ENCODE measurements at regions not wholly inside any gene's neighbourhood (a gene's known extent, or its start where the extent isn't known, plus 50 kb on each side); places are given as distances from the start of the nearest gene placed in this dataset.

DNA sequence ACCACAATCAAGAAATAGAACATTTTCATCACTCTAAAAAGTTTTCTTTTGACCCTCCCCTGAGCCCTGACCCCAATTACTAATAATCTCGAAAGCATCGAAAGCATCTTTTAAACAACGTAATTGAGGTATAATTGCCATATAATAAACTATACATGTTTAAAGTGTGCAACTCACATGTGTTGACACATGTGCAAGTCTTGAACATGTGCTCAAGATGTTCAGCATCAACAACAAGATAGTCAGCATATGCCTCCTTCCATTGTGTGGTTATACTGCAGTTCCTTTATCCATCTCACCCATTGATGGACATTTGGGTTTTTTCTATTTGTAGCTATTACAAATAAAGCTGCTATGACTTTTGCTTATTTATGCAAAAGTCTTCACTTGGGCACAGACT lies 90.7 kb downstream of the RIPK4 start:
- Histone ChIP-seq H2BK5ac (ENCODE audit: low read depth, low read length) (no peak overlapping the region), H2BK12ac (ENCODE audit: low read depth, low read length) (no peak overlapping the region), H2BK15ac (ENCODE audit: low read length) (no peak overlapping the region), H3K4me2 (ENCODE audit: insufficient read depth in 1 of 2, low read depth in 2 of 2, low read length in 2 of 2) (no peak overlapping the region), H3K27ac (ENCODE audit: low read depth, low read length) (no peak overlapping the region), H3K18ac (ENCODE audit: extremely low read depth, low read length) (no peak overlapping the region), H3K9ac (replicated peaks in 1 of 4; ENCODE audit: extremely low read depth in 1 of 4, low read depth in 3 of 4, low read length in 3 of 4) (no peak overlapping the region), H3K23ac (ENCODE audit: insufficient read length) (no peak overlapping the region), H3K79me1 (ENCODE audit: low read depth, low read length) (no peaks in the 10 kb centered on the region), H3K27me3 (replicated peaks in 1 of 4; ENCODE audit: control insufficient read depth in 3 of 4, extremely low read depth in 1 of 4, insufficient read depth in 3 of 4, low read length in 3 of 4) (no peaks in the 10 kb centered on the region; a peak in 2 of 7 replicates), H4K20me1 (replicated peaks in 1 of 2; ENCODE audit: control insufficient read depth in 1 of 2, insufficient read depth in 2 of 2, low read length in 2 of 2) (peaks cover 0 to 3% of the 10 kb centered on the region in 2 experiments), H3K9me3 (ENCODE audit: insufficient read depth in 2 of 2, low read depth in 1 of 2, low read length in 1 of 2) (no peaks in the 10 kb centered on the region), H3K23me2 (ENCODE audit: low read depth, low read length) (peaks cover 4% of the 10 kb centered on the region; the same call in 1 of the 2 replicates), H3K4me3 (ENCODE audit: extremely low read depth in 1 of 4, insufficient read depth in 2 of 4, low read depth in 3 of 4, low read length in 4 of 4) (no peak overlapping the region), H4K8ac (ENCODE audit: extremely low read depth, insufficient read depth, low read length) (no peak overlapping the region), H2AFZ (ENCODE audit: low read length) (no peak overlapping the region), H4K91ac (replicated peaks; ENCODE audit: insufficient read length, low read length) (no peak overlapping the region), H3K4me1 (replicated peaks in 1 of 4; ENCODE audit: control insufficient read depth in 3 of 4, insufficient read depth in 4 of 4, low read length in 3 of 4) (peaks cover 8 to 17% (median 12%) of the 10 kb centered on the region in 4 experiments), H2AK5ac (ENCODE audit: low read depth, low read length) (no peak overlapping the region), H4K5ac (ENCODE audit: insufficient read length, low read depth, low read length) (no peak overlapping the region), H3K4ac (replicated peaks; ENCODE audit: insufficient read length, low read depth, low read length) (no peak overlapping the region), H3K36me3 (ENCODE audit: control insufficient read depth in 2 of 4, insufficient read depth in 4 of 4, low read length in 3 of 4) (no peaks in the 10 kb centered on the region), H2BK20ac (ENCODE audit: low read length) (no peak overlapping the region), H3K14ac (ENCODE audit: insufficient read length) (no peak overlapping the region), H3K56ac (replicated peaks; ENCODE audit: insufficient read length, low read depth, low read length) (no peak overlapping the region), H2BK120ac (replicated peaks; ENCODE audit: low read depth, low read length) (no peak overlapping the region), H3K79me2 (ENCODE audit: control insufficient read depth in 1 of 2, insufficient read depth in 2 of 2, low read length in 2 of 2) (no peaks in the 10 kb centered on the region)
- 94% methylated on average over 3 of the region's 3 CpGs; no CpG with 5 or more reads in 1 of the 2 experiments for WGBS, 2 experiments (ENCODE audit: extremely low coverage in 1 of 2, insufficient coverage in 1 of 2, insufficient read length in 1 of 2, insufficient replicate concordance in 2 of 2, low coverage in 1 of 2, low lambda C conversion rate in 2 of 2, missing lambda C conversion rate in 1 of 2)
- FAIRE-seq, result no peak
- TF ChIP-seq USF2 (IDR thresholded peaks at IDR 0.05; ENCODE audit: low read length) (no peak), ZNF274 (IDR thresholded peaks at IDR 0.05; ENCODE audit: borderline replicate concordance, extremely low read depth, low read length) (no peak)
- DNase-seq (ENCODE audit: low read depth in 1 of 2, low spot score in 2 of 2), result no peak
- CTCF ChIA-PET (ENCODE audit: partially characterized antibody), result interaction anchor here (0.7 to 2.2 kb wide), 5 partner anchors 63 to 141 kb away, joined by 3 to 7 read pairs (median 4); no protein-coding TSS in a partner anchor
- POLR2A ChIA-PET (ENCODE audit: partially characterized antibody), result interaction anchor here (0.7 kb wide), 1 partner anchor 141 kb away, joined by 3 read pairs; no protein-coding TSS in a partner anchor

Data from H1 (cell line).